IMR-90 (cell line): ENCODE measurements at regions not wholly inside any gene's neighbourhood (a gene's known extent, or its start where the extent isn't known, plus 50 kb on each side); places are given as distances from the start of the nearest gene placed in this dataset.
A peak's percentile ranks its signal among the peaks of the same experiment; 100 is the strongest.

Experiments used
- ATAC-seq: fragments of 200-7000 bp; cut with Tn5 transposase; 2 replicates; pipeline ENCODE4 v1.9.1; 2020; ENCODE audit warnings: low read depth, mild to moderate bottlenecking, moderate library complexity
- BruUV-seq: library from RNA; stranded (reverse); fragments of 400-500 nt; replicated peaks from 2 replicates; lab custom pipeline; 2021; lab: Mats Ljungman, UMichigan
- CTCF ChIA-PET: fragments of 300-600 bp; formaldehyde crosslinking; extraction: SDS; loops from one replicate; lab custom pipeline; 2021; ENCODE audit warnings: antibody characterized with exemption; lab: Yijun Ruan, JAX
- POLR2A ChIA-PET: fragments of 300-600 bp; sonication (Branson Sonifier 250); formaldehyde crosslinking; loops from one replicate; lab custom pipeline; 2022; ENCODE audit warnings: antibody characterized with exemption; ENCODE audit not compliant: unreplicated experiment; lab: Charles Lee
- DNase-seq: peaks from one replicate; pipeline ENCODE4 v3.0.0; 2013
- H2AFZ ChIP-seq: replicated peaks from 2 replicates; pipeline ENCODE3; 2013; ENCODE audit warnings: low read length, mild to moderate bottlenecking; ENCODE audit not compliant: poor library complexity
- H2AK5ac ChIP-seq: 2 replicates; pipeline ENCODE4 v1.6.1; 2013; ENCODE audit warnings: low read depth, low read length, inconsistent platforms
- H2AK9ac ChIP-seq: replicated peaks from 2 replicates; pipeline ENCODE3; 2013; ENCODE audit warnings: mild to moderate bottlenecking, low read depth, low read length, moderate library complexity; ENCODE audit not compliant: poor library complexity
- H2BK120ac ChIP-seq: 2 replicates; pipeline ENCODE4 v1.6.1; 2013; ENCODE audit warnings: low read depth, low read length, inconsistent platforms
- H2BK15ac ChIP-seq: 3 replicates; pipeline ENCODE4 v1.6.1; 2013; ENCODE audit warnings: low read depth, low read length, inconsistent platforms
- H2BK20ac ChIP-seq: 2 replicates; pipeline ENCODE4 v1.6.1; 2013; ENCODE audit warnings: low read depth, mild to moderate bottlenecking, inconsistent platforms, low read length, moderate library complexity
- H2BK5ac ChIP-seq: 2 replicates; pipeline ENCODE4 v1.6.1; 2013; ENCODE audit warnings: mild to moderate bottlenecking, low read depth, low read length, inconsistent platforms; ENCODE audit not compliant: poor library complexity, severe bottlenecking
- H3K14ac ChIP-seq: replicated peaks from 2 replicates; pipeline ENCODE4 v1.6.1; 2013; ENCODE audit warnings: low read depth, low read length, inconsistent platforms
- H3K18ac ChIP-seq: 2 replicates; pipeline ENCODE4 v1.6.1; 2013; ENCODE audit warnings: low read depth, low read length, control low read depth
- H3K23ac ChIP-seq: 2 replicates; pipeline ENCODE4 v1.6.1; 2013; ENCODE audit warnings: low read depth, low read length, inconsistent platforms
- H3K27ac ChIP-seq: 2 replicates; pipeline ENCODE4 v1.5.1; 2013; ENCODE audit warnings: mild to moderate bottlenecking, control low read depth, low read length; ENCODE audit not compliant: insufficient read depth
- H3K27me3 ChIP-seq: 2 replicates; pipeline ENCODE4 v1.6.1; 2013; ENCODE audit warnings: low read length; ENCODE audit not compliant: control insufficient read depth, insufficient read depth
- H3K36me3 ChIP-seq: 2 replicates; pipeline ENCODE4 v1.6.1; 2013; ENCODE audit warnings: low read length, mixed read lengths; ENCODE audit not compliant: control insufficient read depth, insufficient read depth
- H3K4ac ChIP-seq: 2 replicates; pipeline ENCODE4 v1.6.1; 2013; ENCODE audit warnings: low read depth, low read length, inconsistent platforms
- H3K4me1 ChIP-seq: 2 replicates; pipeline ENCODE4 v1.6.1; 2013; ENCODE audit warnings: low read length, mixed read lengths; ENCODE audit not compliant: control insufficient read depth, insufficient read depth
- H3K4me2 ChIP-seq: 2 replicates; pipeline ENCODE4 v1.6.1; 2013; ENCODE audit warnings: low read depth, mild to moderate bottlenecking, control low read depth, low read length, moderate library complexity
- H3K4me3 ChIP-seq: 2 replicates; pipeline ENCODE4 v1.5.1; 2013; ENCODE audit warnings: low read depth, mild to moderate bottlenecking, control low read depth, low read length, moderate library complexity; ENCODE audit not compliant: insufficient read depth
- H3K56ac ChIP-seq: 2 replicates; pipeline ENCODE4 v1.6.1; 2013; ENCODE audit warnings: low read length, inconsistent platforms; ENCODE audit not compliant: insufficient read depth; ENCODE audit errors: extremely low read depth
- H3K79me1 ChIP-seq, 2 experiments: 2 replicates each; pipeline ENCODE4 v1.6.1; 2013; ENCODE audit warnings: low read length in 2 of 2, inconsistent platforms in 1 of 2, low read depth in 1 of 2
- H3K9ac ChIP-seq: 2 replicates; pipeline ENCODE4 v1.6.1; 2013; ENCODE audit warnings: low read depth, low read length, control low read depth
- H3K9me1 ChIP-seq: 2 replicates; pipeline ENCODE4 v1.6.1; 2013; ENCODE audit warnings: low read length, inconsistent platforms; ENCODE audit not compliant: insufficient read depth
- H3K9me3 ChIP-seq: 2 replicates; pipeline ENCODE4 v1.6.1; 2013; ENCODE audit warnings: low read length; ENCODE audit not compliant: control insufficient read depth, insufficient read depth
- H4K20me1 ChIP-seq: 2 replicates; pipeline ENCODE4 v1.6.1; 2013; ENCODE audit warnings: low read length, inconsistent platforms; ENCODE audit not compliant: insufficient read depth
- H4K5ac ChIP-seq: 2 replicates; pipeline ENCODE4 v1.6.1; 2013; ENCODE audit warnings: mild to moderate bottlenecking, low read depth, low read length, control low read depth
- H4K8ac ChIP-seq, 2 experiments: 2 replicates each; pipeline ENCODE4 v1.6.1; 2013; ENCODE audit warnings: low read depth in 2 of 2, low read length in 2 of 2, control low read depth in 1 of 2, inconsistent platforms in 1 of 2
- H4K91ac ChIP-seq: 2 replicates; pipeline ENCODE4 v1.6.1; 2013; ENCODE audit warnings: low read depth, low read length, inconsistent platforms; ENCODE audit not compliant: insufficient read depth
- CHD1 ChIP-seq: IDR thresholded peaks from 2 replicates; pipeline ENCODE4 v1.6.1; 2012; ENCODE audit warnings: low read depth, low read length, improper control_type of control experiment
- FOS ChIP-seq: fragments of 150-350 bp; IDR thresholded peaks from 2 replicates; pipeline ENCODE4 v1.6.1; 2016; ENCODE audit warnings: low read depth, low read length
- MAFK ChIP-seq: IDR thresholded peaks from 2 replicates; pipeline ENCODE4 v1.6.1; 2012; ENCODE audit warnings: low read depth, low read length, improper control_type of control experiment
- MAZ ChIP-seq: IDR thresholded peaks from 2 replicates; pipeline ENCODE4 v1.6.1; 2012; ENCODE audit warnings: low read depth, mild to moderate bottlenecking, low read length, improper control_type of control experiment, moderate library complexity, borderline replicate concordance
- NFE2L2 ChIP-seq: fragments of 150-350 bp; IDR thresholded peaks from 2 replicates; pipeline ENCODE4 v1.6.1; 2016; ENCODE audit warnings: low read depth, mild to moderate bottlenecking, low read length
- POLR2A ChIP-seq: IDR thresholded peaks from 2 replicates; pipeline ENCODE4 v1.6.1; 2012; ENCODE audit warnings: mild to moderate bottlenecking, low read depth, low read length
- RAD21 ChIP-seq: IDR thresholded peaks from 2 replicates; pipeline ENCODE4 v1.6.1; 2012; ENCODE audit warnings: low read length, improper control_type of control experiment
- RCOR1 ChIP-seq: IDR thresholded peaks from 2 replicates; pipeline ENCODE4 v1.6.1; 2012; ENCODE audit warnings: mild to moderate bottlenecking, low read length, improper control_type of control experiment; ENCODE audit not compliant: insufficient replicate concordance
- RFX5 ChIP-seq: IDR thresholded peaks from 2 replicates; pipeline ENCODE4 v1.8.0; 2012; ENCODE audit warnings: low read depth, mild to moderate bottlenecking, low read length, moderate library complexity
- SMC3 ChIP-seq: fragments of 150-350 bp; IDR thresholded peaks from 2 replicates; pipeline ENCODE4 v1.6.1; 2016; ENCODE audit warnings: low read depth, mild to moderate bottlenecking, antibody characterized with exemption, low read length, moderate library complexity
- WGBS, 2 experiments: methylation state at CpG; one replicate each; pipeline versions ENCODE4 v1.1.5 to v1.1.7; 2013; ENCODE audit warnings: missing lambda C conversion rate in 2 of 2; ENCODE audit not compliant: insufficient read length in 1 of 2; ENCODE audit errors: extremely low coverage in 2 of 2; 5-methylcytosine and 5-hydroxymethylcytosine counted together
- dilution Hi-C: fragments of 300-500 bp; cut with HindIII; formaldehyde crosslinking; loops from one replicate; pipeline ENCODE4 v1.14.3; 2018; ENCODE audit warnings: low sequenced_read_pairs; ENCODE audit not compliant: unreplicated experiment
- in situ Hi-C: fragments of 300-500 bp; cut with MboI; formaldehyde crosslinking; loops from 3 replicates; pipeline ENCODE4 v1.14.3; 2019; ENCODE audit warnings: low sequenced_read_pairs, inconsistent platforms, mixed read lengths
- intact Hi-C: fragments of 100-400 bp; cut with micrococcal nuclease; formaldehyde crosslinking; loops from 2 replicates; pipeline ENCODE4 v1.10.0; 2022
- TF ChIP-seq, protein P1 (sequence below): conservative IDR thresholded peaks from 2 replicates; pipeline ENCODE4 v1.5.1; 2012; ENCODE audit warnings: mild to moderate bottlenecking, low read depth, low read length, improper control_type of control experiment
- TF ChIP-seq, protein P2 (sequence below): fragments of 150-350 bp; IDR thresholded peaks from 2 replicates; pipeline ENCODE4 v1.6.1; 2016; ENCODE audit warnings: low read depth, mild to moderate bottlenecking, low read length, moderate library complexity, borderline replicate concordance
- TF ChIP-seq, protein P3 (sequence below): fragments of 150-350 bp; IDR thresholded peaks from 2 replicates; pipeline ENCODE4 v1.6.1; 2017; ENCODE audit warnings: mild to moderate bottlenecking, antibody characterized with exemption, low read length, low read depth

DNA sequence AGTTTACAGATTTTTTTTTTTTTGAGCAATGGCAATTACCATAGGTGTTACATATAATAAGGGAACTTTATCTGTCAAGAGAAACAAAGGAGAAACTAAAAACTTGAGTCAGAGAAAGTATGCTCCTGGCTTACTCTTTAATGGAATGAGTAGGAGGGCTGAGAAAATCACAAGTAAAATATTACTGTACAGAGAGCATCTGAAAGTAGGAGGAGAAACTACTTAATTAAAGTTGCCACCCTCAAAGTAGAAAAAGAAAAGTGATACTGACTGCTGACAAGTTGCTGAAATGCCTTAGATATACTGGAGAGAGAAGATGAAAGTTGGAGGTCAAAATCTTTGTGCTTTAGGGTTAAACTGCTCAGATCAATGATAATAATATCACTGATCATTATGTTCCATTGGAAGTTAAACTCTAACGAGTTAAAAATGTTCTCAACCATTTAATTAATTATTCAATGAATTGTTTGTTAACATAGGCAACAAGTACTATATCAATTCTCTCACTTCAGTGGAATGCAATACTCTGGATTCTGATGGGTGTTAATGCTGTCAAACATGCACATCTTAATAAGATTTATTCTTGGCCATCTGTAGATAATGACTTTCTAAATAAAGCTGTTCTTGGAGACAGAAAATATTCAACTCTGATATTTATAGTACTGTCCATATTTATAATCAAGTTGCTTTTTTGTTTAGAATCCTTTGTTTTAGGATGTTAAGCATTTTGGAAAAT, 61.2 kb upstream of the CAMK2D start:
- no peak for DNase-seq
- no peak overlapping the region for H3K56ac ChIP-seq
- H3K4me2 ChIP-seq: peak overlapping the region; percentile 22; the same call in 1 of the 2 replicates
- no peak for ATAC-seq
- no peak overlapping the region for H3K23ac ChIP-seq
- H3K14ac ChIP-seq: no peak overlapping the region
- in situ Hi-C loops (no loop called here), dilution Hi-C loops (no loop called here), intact Hi-C loops (no loop called here)
- H3K36me3 ChIP-seq: no peaks in the 10 kb centered on the region
- ChIA-PET CTCF (interaction anchor here (0.6 to 1.2 kb wide), 3 partner anchors 17 to 386 kb away, joined by 3 to 6 read pairs (median 6); no protein-coding TSS in a partner anchor), POLR2A (no interaction called here)
- no peak overlapping the region for H3K4ac ChIP-seq
- H2AK5ac ChIP-seq: no peak overlapping the region
- no peaks in the 10 kb centered on the region for H3K9me3 ChIP-seq
- H4K91ac ChIP-seq: no peak overlapping the region
- H2BK20ac ChIP-seq: no peak overlapping the region
- no peak overlapping the region for H3K4me3 ChIP-seq
- H2BK5ac ChIP-seq: no peak overlapping the region
- no peak overlapping the region for H2BK120ac ChIP-seq
- BruUV-seq: no TSS peak
- H4K5ac ChIP-seq: no peak overlapping the region
- H3K27ac ChIP-seq: no peak overlapping the region
- H3K9me1 ChIP-seq: 0 out of 2 replicates have a peak, but pooled peaks cover 2% of the 10 kb centered on the region
- no peak overlapping the region for H2AK9ac ChIP-seq
- H3K79me1 ChIP-seq: no peaks in the 10 kb centered on the region
- no peak for TF ChIP-seq CHD1
- TF ChIP-seq RAD21: no peak
- no peak for TF ChIP-seq MAZ
- no peak for TF ChIP-seq MAFK
- TF ChIP-seq NFE2L2: no peak
- TF ChIP-seq RCOR1: no peak
- TF ChIP-seq, protein P1, sequence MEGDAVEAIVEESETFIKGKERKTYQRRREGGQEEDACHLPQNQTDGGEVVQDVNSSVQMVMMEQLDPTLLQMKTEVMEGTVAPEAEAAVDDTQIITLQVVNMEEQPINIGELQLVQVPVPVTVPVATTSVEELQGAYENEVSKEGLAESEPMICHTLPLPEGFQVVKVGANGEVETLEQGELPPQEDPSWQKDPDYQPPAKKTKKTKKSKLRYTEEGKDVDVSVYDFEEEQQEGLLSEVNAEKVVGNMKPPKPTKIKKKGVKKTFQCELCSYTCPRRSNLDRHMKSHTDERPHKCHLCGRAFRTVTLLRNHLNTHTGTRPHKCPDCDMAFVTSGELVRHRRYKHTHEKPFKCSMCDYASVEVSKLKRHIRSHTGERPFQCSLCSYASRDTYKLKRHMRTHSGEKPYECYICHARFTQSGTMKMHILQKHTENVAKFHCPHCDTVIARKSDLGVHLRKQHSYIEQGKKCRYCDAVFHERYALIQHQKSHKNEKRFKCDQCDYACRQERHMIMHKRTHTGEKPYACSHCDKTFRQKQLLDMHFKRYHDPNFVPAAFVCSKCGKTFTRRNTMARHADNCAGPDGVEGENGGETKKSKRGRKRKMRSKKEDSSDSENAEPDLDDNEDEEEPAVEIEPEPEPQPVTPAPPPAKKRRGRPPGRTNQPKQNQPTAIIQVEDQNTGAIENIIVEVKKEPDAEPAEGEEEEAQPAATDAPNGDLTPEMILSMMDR: no peak
- TF ChIP-seq FOS: no peak
- TF ChIP-seq RFX5: no peak
- TF ChIP-seq, protein P2, sequence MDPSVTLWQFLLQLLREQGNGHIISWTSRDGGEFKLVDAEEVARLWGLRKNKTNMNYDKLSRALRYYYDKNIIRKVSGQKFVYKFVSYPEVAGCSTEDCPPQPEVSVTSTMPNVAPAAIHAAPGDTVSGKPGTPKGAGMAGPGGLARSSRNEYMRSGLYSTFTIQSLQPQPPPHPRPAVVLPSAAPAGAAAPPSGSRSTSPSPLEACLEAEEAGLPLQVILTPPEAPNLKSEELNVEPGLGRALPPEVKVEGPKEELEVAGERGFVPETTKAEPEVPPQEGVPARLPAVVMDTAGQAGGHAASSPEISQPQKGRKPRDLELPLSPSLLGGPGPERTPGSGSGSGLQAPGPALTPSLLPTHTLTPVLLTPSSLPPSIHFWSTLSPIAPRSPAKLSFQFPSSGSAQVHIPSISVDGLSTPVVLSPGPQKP: no peak
- no peak for TF ChIP-seq SMC3
- TF ChIP-seq POLR2A: no peak
- TF ChIP-seq, protein P3, sequence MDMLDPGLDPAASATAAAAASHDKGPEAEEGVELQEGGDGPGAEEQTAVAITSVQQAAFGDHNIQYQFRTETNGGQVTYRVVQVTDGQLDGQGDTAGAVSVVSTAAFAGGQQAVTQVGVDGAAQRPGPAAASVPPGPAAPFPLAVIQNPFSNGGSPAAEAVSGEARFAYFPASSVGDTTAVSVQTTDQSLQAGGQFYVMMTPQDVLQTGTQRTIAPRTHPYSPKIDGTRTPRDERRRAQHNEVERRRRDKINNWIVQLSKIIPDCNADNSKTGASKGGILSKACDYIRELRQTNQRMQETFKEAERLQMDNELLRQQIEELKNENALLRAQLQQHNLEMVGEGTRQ: no peak
- no peak overlapping the region for H3K9ac ChIP-seq
- H3K4me1 ChIP-seq: peaks cover 18% of the 10 kb centered on the region
- H4K20me1 ChIP-seq: no peaks in the 10 kb centered on the region
- WGBS, 2 experiments: no CpG with 5 or more reads among the region's 1 CpG
- no peaks in the 10 kb centered on the region for H3K27me3 ChIP-seq
- no peak overlapping the region for H2BK15ac ChIP-seq
- H3K18ac ChIP-seq: no peak overlapping the region; the same call in 1 of the 2 replicates
- H4K8ac ChIP-seq: no peak overlapping the region
- H2AFZ ChIP-seq: no peak overlapping the region
